ENCODE measurements at regions not wholly inside any gene's neighbourhood (a gene's known extent, or its start where the extent isn't known, plus 50 kb on each side); places are given as distances from the start of the nearest gene placed in this dataset.

DNA sequence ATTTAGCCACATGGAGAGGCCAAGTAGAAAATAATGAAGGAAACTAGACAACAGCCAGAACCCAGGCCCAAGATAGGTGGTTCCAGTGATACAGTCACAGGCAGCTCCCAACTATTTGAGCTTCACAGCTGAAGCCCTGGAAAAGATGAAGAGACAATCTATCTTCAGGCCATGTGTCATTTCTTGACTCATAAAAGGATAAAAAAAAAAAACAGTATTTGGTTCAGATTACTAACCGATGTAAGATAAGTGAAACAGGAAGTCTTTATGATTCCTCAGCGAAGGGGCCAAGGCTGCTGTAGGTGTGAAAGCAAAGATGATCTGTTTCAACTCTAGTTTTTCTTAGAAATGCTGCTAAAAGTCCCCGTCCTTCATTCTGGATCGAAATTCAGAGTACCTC, 394.6 kb downstream of the ZNF385D start:
- no peak for TF ChIP-seq EZH2 (IDR thresholded peaks at IDR 0.05; ENCODE audit: low read depth, unreplicated experiment)
- TF ChIP-seq, protein P1, sequence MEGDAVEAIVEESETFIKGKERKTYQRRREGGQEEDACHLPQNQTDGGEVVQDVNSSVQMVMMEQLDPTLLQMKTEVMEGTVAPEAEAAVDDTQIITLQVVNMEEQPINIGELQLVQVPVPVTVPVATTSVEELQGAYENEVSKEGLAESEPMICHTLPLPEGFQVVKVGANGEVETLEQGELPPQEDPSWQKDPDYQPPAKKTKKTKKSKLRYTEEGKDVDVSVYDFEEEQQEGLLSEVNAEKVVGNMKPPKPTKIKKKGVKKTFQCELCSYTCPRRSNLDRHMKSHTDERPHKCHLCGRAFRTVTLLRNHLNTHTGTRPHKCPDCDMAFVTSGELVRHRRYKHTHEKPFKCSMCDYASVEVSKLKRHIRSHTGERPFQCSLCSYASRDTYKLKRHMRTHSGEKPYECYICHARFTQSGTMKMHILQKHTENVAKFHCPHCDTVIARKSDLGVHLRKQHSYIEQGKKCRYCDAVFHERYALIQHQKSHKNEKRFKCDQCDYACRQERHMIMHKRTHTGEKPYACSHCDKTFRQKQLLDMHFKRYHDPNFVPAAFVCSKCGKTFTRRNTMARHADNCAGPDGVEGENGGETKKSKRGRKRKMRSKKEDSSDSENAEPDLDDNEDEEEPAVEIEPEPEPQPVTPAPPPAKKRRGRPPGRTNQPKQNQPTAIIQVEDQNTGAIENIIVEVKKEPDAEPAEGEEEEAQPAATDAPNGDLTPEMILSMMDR (conservative IDR thresholded peaks at IDR 0.05; ENCODE audit: low read depth in 2 of 2): no peak
- no peak for TF ChIP-seq POLR2AphosphoS5 (IDR thresholded peaks at IDR 0.05; ENCODE audit: low read depth)
- no peak for TF ChIP-seq EZH2phosphoT487 (IDR thresholded peaks at IDR 0.05; ENCODE audit: unreplicated experiment)
- TF ChIP-seq, protein P2, sequence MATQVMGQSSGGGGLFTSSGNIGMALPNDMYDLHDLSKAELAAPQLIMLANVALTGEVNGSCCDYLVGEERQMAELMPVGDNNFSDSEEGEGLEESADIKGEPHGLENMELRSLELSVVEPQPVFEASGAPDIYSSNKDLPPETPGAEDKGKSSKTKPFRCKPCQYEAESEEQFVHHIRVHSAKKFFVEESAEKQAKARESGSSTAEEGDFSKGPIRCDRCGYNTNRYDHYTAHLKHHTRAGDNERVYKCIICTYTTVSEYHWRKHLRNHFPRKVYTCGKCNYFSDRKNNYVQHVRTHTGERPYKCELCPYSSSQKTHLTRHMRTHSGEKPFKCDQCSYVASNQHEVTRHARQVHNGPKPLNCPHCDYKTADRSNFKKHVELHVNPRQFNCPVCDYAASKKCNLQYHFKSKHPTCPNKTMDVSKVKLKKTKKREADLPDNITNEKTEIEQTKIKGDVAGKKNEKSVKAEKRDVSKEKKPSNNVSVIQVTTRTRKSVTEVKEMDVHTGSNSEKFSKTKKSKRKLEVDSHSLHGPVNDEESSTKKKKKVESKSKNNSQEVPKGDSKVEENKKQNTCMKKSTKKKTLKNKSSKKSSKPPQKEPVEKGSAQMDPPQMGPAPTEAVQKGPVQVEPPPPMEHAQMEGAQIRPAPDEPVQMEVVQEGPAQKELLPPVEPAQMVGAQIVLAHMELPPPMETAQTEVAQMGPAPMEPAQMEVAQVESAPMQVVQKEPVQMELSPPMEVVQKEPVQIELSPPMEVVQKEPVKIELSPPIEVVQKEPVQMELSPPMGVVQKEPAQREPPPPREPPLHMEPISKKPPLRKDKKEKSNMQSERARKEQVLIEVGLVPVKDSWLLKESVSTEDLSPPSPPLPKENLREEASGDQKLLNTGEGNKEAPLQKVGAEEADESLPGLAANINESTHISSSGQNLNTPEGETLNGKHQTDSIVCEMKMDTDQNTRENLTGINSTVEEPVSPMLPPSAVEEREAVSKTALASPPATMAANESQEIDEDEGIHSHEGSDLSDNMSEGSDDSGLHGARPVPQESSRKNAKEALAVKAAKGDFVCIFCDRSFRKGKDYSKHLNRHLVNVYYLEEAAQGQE (IDR thresholded peaks at IDR 0.05; ENCODE audit: unreplicated experiment): no peak
- TF ChIP-seq CREB1 (CRISPR knock-in tag; IDR thresholded peaks at IDR 0.05; ENCODE audit: low read depth): no peak
- no peak for TF ChIP-seq STAT1 (IDR thresholded peaks at IDR 0.05; ENCODE audit: unreplicated experiment)
